Stimulated activated naive CD4-positive, alpha-beta T cell treated with Interleukin-2 at 50 U/mL for 16 hours (primary cell): ENCODE measurements at regions not wholly inside any gene's neighbourhood (a gene's known extent, or its start where the extent isn't known, plus 50 kb on each side); places are given as distances from the start of the nearest gene placed in this dataset.
"Not testable (repeated sequence)": the region's sequence is repeated elsewhere in the genome, so short reads cannot be mapped to it uniquely, and the experiment has no call there.

Source experiments
- DNase-seq: peaks from one replicate; lab custom pipeline; 2025; lab: John Stamatoyannopoulos, UW

DNA sequence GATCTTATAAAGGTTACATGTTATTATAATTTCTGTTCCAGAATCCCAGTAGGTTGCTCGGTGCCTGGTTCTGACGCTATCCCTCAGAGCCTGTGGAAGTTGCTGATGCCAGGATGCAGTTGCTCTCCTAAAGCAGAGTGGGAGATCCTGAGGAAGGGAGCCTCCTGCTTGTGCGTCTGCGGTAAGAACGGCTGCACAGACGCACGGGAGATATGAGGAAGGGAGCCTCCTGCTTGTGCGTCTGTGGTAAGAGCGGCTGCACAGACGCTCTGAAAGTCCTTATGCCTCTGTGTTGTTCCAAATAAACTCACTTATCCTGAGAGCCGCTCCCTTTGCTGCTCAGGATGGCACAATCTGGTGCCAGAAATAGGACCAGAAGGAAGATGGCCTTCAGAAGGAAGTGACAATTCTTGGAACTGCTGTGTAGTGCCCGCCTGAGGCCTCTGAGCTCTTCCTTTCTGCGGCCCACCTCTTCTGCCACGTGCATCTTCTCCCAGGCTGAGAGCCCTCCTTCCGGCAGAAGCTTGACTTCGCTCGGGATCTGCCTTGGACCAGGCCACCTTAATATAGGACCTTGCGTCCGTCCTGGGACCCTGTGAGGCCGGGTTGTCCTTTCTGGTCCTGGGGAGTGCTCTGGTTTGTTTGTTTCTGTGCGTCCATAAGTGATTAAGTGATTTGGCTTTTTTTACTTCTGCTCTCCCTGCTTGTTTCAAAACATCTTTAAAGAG is 89.5 kb downstream of the RTP5 start:
- no peak for DNase-seq

DNA sequence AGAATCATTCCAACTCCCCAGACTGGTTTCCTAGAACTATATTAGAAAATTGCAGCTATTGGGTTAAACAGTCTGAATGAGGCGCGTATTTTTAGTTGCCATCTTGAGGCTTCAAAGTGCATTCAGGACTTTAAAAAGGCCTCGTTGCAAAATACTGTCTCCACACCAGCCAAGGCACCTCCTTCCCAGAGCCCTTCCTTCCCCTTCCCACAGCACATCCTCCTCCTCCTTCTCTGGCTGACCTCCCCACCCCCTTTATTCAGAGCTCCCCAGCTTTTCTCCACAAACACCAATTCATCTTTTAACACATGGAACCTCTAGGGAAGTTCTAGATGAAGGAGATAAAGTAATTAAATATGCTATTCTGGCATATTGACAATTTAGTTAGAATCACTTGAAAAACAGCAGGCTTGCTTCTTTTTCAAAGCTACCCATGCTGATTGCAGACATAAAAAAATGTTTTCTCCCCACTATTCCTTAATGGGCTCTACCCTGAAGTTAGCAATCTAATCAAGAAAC is 90.3 kb downstream of the RTP5 start:
- DNase-seq = no peak

DNA sequence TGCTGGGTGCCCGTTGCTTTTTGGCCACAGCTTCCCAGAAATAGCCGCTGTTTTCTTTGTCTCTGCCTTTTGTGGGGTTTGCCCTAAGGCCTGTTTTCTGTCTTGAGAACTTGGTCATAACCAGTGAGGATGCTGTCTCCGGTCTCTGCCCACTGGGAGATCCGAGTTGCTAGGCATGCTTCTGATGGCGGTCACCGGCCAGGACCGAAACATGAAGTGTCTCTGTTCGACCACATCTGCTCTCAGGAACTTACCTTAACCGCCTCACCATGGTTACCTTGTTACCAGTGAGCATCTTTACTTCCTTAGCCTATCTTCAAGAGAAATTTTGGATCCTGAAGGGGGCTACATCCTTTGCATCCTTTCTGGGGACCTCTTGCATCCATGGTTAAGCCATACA is 91.9 kb downstream of the RTP5 start:
- DNase-seq = no peak

DNA sequence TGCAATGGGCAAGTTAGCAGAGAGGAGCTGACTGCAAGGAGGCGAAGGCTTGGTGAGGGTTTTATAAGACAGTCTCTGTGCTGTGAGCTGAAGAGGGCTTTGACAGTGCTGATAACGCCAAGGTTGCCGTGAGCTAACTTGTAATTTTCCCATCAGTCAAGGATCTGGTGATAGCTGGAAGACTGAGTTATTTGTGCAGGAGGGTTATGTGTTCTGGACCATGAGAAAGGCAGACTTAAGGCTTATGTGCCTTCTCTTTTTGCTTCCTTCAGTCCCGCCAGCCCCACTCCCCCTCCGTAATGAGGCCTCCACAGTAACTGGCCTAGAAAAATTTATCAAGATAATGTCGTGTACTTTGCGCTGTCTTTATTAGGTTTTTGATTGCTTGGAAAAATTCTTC is 94.6 kb downstream of the RTP5 start:
- no peak for DNase-seq

DNA sequence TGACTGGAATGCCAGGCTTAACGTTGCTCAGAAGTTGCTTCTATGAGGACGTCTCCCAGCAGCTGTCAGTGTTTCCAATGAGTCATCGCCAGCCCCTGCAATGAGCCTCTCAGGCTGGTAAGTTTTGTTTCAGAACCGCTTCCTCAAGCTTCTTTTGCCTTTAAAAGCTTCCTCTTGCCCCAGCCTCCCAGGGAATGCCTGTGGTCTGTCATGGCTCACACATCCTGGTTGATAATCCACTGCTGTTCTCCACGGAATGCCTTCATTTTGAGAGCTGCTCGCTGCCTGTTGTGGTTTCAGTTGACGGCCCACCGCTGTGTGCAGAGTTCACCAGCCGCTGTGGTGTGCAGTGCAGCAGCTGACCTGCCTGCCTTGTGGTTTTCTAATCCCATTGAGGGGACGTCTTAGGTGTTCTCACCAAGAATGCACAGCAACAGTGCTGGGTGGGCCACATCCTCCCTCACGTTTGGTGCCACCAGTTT is 96.4 kb downstream of the RTP5 start:
- DNase-seq = peak; percentile 71

DNA sequence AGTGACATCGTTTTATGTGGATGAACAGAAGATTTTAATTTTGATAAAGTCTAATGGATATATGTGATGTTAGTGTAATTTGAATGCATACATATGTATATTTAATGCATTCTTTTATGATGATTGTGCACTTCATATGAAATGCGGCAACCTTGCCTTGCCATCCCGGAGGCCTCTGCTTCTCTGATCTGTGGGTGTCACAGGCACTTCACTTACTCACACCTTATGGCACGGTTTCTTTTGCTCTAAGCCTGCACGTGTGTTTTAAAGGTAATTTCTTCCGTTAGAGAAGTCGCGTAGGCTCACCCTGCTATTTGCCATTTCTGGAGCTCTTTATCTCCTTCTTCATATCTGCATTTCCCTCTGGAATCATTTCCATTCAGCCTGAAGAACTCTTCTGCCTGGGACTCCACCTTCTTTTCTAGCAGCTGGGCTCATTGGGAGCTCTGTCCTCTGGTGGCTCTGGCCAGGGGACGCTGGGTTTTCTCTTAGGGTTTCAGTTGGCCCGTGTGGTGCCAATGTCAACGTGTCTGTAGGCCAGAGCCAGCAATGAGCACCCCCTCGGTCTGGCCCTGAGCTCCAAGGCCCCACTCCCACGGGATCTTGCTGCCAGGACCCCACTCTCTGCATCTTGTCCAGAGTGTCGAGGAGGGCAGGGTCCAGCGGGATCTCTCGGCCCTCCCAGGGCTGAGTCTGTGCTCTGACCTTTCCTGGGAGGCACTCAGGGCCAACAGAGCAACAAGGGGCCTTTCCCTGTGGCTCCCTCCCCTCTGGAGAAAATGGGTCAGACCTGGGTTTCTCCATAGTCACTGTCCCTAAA is 97.3 kb downstream of the RTP5 start:
- DNase-seq = no peak

DNA sequence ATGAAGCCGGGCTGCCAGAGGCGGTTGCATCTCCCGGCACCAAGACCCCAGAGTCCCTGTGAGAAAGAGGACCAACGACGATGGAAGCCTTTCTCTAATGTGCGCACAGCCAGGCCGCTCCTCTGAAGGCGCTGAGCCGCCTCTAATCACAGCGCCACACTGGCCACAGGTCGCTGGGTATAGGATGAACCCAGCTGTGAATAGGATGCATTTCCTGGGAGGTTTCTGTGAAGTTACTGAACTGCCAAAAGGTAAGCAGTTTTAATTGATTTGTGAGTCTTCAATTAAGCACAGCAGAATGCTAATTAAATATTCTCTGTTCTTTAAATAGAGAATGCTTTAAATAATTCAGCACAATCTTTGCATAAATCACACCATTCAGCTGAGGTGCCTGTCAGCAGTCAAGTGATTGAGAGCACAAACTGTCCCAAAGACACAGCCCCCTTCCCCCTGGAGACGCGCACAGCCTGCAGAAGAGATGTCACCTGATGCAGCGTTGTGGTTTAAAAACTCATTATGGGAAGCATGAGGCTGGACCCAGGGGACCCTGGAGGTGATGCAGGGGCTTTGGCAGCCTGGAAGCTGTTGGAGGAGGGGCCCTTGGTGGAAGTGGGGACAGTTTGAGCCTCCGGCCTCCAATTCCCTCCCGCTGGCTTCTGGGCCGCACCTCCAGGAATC is 98.1 kb downstream of the RTP5 start:
- no peak for DNase-seq

DNA sequence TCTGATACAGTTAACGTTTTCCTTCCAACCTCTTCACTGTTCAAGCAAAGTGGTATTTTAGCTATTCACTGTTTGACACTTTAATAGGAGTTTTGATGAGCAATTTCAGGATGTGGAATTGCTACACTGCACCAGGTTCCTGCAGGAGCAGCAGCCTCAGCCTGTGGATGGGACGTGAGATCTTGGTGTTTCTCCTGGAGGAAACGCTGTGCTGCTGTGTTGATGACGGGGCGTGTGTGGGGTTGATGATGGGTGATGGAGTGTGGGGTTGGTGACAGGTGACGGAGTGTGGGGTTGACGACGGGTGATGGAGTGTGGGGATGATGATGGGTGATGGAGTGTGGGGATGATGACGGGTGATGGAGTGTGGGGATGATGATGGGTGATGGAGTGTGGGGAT is 98.9 kb downstream of the RTP5 start:
- DNase-seq = no peak

DNA sequence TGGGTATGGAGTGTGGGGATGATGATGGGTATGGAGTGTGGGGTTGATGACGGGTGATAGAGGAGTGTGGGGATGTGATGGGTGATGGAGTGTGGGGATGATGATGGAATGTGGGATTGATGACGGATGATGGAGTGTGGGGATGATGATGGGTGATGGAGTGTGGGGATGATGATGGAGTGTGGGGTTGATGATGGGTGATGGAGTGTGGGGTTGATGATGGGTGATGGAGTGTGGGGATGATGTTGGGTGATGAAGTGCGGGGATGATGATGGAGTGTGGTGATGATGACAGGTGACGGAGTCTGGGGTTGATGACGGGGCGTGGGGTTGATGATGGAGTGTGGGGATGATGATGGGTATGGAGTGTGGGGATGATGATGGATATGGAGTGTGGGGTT is 99.7 kb downstream of the RTP5 start:
- not testable (repeated sequence) for DNase-seq

DNA sequence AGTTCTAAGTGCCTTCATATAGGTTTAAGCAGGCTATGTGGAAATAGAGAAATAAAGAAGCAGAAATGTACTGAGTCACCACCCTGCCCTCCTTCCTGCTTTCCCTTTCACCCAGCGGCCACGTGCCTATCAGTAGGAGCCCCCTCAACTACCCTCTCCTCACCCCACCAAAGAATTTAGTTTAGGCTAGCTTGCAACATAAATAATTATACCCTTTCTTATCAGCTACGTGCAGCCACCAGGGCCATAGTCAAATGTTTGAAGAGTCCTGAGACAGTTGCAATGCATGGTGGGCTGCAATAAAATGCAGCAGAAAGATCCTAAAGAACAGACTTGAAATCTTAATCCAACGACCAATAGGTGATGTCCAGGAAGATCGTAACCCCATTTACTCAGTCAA is 101.2 kb downstream of the RTP5 start:
- no peak for DNase-seq

DNA sequence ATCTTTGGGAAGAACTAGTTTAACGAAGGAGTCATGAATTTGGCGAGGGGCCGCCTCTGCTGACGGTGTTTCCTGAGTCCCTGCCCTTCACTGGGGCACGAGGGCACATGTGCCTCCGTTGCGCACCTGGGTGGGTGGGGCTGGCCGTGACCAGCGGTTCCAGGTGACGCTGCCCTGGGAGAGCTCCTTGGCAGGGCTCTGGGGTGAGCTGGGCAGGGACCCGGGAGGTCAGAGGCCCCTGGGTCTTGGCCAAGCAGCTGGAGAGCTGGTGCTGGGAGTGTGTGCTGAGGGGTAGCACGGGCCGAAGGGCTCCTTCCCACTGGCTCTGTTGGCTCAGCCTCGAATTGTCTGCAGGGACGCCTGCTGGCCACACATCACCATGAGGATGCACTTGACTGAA is 104.6 kb downstream of the RTP5 start:
- DNase-seq = no peak

DNA sequence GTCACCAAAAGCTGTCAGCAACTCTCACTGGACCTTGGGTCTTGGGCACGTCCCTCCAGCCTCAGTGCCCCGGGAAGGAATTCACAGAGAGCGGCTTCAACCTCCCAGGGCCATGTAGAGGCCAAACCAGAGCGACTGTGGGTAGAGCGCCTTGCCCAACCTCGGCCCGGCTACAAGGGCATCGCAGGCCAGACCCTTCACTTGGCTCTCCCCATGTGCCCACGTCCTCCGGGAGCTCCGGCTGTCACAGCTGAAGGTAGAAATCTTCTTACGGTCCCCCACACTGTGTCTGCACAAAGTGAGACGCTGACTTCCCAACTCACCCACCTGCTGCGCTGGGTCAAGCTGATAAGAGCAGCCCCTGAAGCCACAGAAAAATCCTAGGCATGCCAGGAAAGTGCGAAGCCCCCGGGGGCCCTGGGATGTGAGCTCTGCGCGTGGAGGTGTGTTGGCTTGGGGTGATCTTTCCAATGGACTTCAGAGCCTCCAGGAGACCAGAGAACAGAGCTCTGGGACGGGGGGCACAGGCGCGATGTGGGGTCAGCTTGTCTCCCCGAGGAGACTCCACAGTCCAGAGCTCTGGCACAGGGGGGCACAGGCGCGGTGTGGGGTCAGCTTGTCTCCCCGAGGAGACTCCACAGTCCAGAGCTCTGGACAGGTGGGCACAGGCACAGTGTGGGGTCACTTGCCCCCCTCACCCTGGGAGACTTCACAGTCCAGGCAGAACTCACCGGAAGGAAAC is 105.5 kb downstream of the RTP5 start:
- no peak for DNase-seq

DNA sequence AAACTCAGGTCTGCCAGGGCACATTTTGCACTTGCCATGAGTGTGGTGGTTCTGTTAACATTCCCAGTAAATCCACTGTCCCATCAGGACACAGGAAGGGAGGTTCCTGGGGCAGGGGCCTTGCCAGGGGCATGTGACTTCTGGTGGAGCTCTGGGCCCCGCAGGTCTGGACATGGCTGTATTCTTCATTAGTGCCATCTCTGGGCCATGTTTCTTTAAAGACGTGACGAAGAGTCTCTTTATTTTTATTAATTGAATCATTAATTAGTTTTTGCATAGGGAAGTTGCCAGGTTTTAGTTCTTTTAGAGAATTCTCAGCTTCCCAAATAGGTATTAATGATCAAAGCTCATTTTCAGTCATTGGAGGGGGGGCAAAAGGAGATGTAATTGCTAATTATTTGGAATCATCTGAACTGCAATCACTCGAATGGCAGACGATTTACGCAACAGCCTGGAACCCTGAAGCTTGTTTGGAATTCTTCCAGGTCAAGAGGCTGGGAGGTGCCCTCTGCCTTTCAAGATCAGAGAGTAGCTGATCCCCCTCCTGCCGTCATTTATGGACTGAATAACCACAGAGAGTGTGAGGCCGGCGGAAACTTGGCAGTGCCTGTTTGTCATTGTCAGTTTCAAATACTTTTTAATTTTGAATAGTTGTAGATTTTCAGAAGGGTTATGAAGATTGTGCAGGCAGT is 106.2 kb downstream of the RTP5 start:
- DNase-seq = no peak

DNA sequence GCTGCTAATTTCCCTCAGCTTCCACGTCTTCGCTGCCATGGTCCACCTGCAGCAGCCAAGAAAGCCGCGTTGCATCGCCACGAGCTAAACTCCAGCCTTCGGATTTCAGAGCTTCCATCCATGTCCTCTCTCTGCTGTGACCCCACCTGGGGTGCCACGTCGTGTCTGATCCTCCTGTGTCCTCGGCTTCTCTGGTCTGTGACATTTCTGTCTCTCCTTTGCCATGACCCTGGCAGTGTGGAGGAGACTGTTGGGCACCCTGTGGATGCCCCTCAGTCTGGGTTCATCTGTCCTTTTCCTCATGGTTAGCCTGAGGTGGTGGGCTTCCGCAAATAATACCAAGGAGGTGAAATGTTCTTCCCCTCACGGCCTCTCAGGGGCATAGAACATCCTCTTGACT is 106.8 kb downstream of the RTP5 start:
- no peak for DNase-seq

DNA sequence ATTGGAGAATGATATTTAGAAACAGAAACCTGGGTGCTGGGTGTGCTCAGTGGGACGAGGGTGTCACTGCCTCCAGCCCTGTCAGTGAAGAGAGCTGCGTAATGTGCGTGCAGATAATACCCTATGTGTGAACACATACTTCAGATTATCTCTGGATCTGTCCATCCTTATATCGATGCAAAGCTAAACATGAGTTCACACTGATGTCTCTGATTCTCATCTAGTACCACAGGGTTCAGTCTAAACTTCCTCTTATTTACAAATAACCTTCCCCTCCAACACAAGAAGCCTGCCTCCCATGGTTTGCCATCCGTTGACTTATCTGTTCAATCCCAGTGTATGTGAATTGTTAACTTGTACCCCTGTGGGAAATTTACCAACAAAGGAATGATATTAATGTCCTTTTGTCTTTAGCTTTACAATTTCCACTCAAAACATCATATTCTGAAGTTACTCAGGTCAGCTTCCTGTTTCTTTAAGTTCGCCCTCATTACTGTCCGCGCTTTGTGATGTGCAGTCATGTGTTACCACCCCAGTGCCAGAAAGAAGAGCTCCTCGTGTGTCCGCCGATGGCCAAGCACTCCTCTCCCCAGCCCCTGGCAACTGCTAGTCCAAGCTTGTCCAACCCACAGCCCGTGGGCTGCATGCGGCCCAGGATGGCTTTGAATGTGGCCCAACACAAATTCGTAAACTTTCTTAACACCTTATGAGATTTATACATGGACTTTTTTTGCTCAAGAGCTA is 108.2 kb downstream of the RTP5 start:
- DNase-seq = no peak

DNA sequence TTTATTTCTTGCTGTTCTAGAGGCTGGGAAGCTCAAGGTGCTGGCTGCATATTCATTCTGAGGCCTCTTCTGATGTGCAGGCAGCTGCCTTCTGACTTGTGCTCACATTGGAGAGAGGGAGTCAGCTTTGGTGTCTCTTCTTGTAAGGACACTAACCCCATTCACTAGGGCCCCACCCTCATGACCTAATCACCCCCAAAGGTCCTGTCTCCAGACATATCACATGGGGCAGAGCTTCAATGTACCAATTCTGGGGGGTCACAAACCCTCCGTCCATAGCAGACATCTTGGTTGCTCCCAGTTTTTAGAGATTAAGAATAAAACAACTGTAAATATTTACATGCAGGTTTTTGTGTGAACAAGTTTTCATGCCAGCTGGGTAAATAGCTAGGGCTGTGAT is 109.1 kb downstream of the RTP5 start:
- no peak for DNase-seq

DNA sequence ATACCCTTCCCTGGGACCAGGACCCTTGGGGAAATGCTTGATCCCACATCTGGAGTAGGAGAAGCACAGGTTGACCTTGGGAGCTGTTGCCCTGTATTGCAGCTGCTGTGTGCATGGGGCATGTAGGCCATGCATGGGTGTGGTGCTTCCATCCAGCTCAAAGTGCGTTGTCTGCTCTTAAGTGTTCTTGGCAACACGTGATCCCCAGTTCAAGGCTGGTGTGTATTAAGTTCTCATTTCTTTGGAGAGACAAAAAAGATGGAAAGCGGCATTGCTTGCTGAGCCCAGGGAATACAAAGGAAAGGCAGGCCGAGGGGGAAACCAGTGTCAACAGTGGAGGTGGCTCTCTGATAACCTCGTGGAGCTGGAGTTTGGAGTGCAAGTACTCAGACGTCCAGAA is 110.7 kb downstream of the RTP5 start:
- no peak for DNase-seq

DNA sequence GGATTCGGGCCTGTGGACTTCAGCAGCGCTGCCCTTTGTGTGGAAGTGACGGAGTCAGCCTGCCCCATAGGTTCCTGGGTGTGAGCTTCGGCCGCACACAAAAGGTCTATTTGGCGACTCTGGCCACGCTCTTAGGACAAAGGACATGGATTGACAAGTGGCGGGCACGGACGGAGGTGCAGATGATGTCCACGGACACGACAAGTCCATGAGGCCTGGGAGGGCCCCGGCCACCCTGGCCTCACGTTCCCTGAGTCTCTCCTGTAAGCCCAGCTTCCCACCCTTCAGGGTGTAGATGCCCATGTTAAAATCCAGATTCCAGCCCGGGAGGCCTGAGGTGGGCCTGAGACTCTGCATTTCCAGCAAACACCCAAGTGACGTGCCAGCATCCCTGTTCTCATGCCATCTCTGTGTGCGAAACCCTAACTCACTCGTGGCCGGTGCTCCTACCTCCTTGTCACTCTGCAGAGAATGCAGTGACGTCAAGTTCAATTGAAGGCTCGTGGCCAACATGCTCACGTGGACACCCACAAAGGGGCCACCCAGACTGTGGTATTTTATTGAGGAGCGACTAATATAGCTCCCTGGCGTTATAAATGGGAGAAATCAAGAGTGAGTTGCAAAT is 111.7 kb downstream of the RTP5 start:
- no peak for DNase-seq

DNA sequence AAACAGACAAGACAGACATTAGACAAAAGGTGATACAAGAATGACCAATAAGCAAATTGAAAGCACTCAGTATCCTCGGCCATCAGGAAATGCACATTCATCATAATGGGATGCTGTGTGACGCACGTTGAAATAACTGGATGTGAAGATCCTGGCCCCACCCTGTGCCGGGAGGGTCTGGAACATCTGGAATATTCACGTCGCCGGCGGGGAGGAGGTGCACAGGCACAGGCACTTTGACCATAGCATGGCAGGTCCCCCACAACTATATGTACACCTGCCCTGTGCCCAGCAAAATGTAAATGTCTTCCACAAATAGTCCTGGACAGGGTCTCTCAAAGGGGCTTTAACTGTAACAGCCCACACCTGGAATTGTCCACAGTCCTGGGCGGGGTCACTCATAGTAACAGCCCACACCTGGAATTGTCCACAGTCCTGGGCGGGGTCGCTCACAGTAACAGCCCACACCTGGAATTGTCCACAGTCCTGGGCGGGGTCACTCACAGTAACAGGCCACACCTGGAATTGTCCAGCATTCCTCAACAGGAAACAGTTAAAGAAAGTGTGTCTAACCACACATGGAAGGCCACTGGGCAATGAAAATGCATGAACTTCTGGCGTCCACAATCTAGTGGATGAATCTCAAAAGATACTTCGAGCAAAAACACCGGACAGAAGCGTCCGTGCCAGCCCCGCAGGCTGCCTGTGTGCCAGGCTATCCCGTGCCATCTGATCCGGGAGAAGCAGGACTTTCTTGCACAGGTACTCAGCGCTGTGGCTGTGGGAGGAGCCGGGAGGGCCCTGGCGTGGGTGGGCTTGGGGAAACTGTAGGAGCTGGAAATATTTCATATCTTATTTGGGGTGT is 113.4 kb downstream of the RTP5 start:
- no peak for DNase-seq
